ENCODE measurements at regions not wholly inside any gene's neighbourhood (a gene's known extent, or its start where the extent isn't known, plus 50 kb on each side); places are given as distances from the start of the nearest gene placed in this dataset.

DNA sequence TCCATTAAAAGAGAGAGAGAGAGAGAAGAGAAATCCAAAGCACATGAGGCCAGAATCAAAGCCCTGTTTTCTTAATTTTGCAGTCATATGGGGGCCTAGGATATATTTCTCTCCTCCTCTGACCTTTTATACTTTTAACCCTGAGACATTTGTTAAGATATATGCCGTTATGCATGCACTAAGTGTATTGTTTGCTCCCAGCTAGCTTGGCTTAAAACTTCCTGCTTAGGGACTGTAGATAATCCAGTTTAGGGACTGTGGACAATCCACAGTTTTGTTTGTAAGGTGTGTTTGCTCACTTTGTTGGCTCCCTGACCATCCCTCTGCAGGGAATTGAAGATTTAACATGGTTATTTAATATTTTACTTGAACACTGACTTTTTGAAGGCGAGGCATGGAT lies 166.3 kb upstream of the TSHZ2 start:
- no peaks in the 10 kb centered on the region for H3K4me1 ChIP-seq (ENCODE audit: control insufficient read depth, insufficient read depth, low read length, poor library complexity, severe bottlenecking)
- no peaks in the 10 kb centered on the region for H3K36me3 ChIP-seq (ENCODE audit: control insufficient read depth, insufficient read depth, low read length)
- H3K27ac ChIP-seq (ENCODE audit: insufficient read depth, low read length, poor library complexity, severe bottlenecking): no peak overlapping the region
- no peaks in the 10 kb centered on the region for H3K9me3 ChIP-seq (ENCODE audit: control insufficient read depth, low read length)
- DNase-seq: no peak
- no peak overlapping the region for H3K4me3 ChIP-seq (ENCODE audit: insufficient read depth, low read depth, low read length, poor library complexity, severe bottlenecking)
- no peaks in the 10 kb centered on the region for H3K27me3 ChIP-seq (replicated peaks; ENCODE audit: control insufficient read depth, insufficient read depth, low read length, poor library complexity, severe bottlenecking)

DNA sequence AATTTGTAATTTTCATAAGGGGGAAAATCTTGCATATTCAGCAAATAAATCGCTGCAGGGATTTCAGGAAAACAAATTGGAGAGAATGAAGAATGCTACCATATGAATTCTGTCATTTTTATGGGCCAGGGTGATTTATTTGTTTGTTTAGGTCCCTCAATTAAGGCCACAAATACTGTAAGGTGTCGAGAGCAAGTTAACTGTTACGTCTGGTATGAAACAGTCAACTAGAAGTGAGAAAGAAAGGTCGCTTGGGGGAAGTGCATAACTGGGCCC lies 166.9 kb upstream of the TSHZ2 start:
- Histone ChIP-seq H3K36me3 (ENCODE audit: control insufficient read depth, insufficient read depth, low read length) (no peaks in the 10 kb centered on the region), H3K27me3 (replicated peaks; ENCODE audit: control insufficient read depth, insufficient read depth, low read length, poor library complexity, severe bottlenecking) (no peaks in the 10 kb centered on the region), H3K4me1 (ENCODE audit: control insufficient read depth, insufficient read depth, low read length, poor library complexity, severe bottlenecking) (no peaks in the 10 kb centered on the region), H3K4me3 (ENCODE audit: insufficient read depth, low read depth, low read length, poor library complexity, severe bottlenecking) (no peak overlapping the region), H3K27ac (ENCODE audit: insufficient read depth, low read length, poor library complexity, severe bottlenecking) (no peak overlapping the region), H3K9me3 (ENCODE audit: control insufficient read depth, low read length) (no peaks in the 10 kb centered on the region)
- DNase-seq: no peak

GRCh38 chr20:52804497-52805295 lies 167.5 kb upstream of the TSHZ2 start:
- no peak for DNase-seq
- Histone ChIP-seq H3K4me1 (ENCODE audit: control insufficient read depth, insufficient read depth, low read length, poor library complexity, severe bottlenecking) (no peaks in the 10 kb centered on the region), H3K27ac (ENCODE audit: insufficient read depth, low read length, poor library complexity, severe bottlenecking) (no peak overlapping the region), H3K36me3 (ENCODE audit: control insufficient read depth, insufficient read depth, low read length) (no peaks in the 10 kb centered on the region), H3K9me3 (ENCODE audit: control insufficient read depth, low read length) (no peaks in the 10 kb centered on the region), H3K27me3 (replicated peaks; ENCODE audit: control insufficient read depth, insufficient read depth, low read length, poor library complexity, severe bottlenecking) (no peaks in the 10 kb centered on the region), H3K4me3 (ENCODE audit: insufficient read depth, low read depth, low read length, poor library complexity, severe bottlenecking) (no peak overlapping the region)

DNA sequence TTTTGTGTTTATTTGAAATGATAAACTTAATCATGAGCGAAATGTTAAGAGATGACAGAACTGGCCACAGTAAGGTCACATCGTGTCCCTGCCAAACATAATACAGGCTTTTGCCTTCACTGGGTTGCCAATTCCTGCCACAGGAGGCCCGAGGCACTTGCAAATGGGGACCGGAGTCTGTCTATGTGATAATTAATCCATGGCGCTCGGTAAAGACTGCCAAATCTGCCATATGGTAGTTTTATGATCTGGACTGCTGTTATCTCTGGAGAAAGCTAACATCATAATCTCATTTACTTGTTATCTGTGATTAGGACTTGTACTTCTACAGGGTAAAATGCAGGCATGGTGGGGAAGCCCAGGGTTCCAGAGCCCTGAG lies 170.5 kb upstream of the TSHZ2 start:
- H3K4me1 ChIP-seq (ENCODE audit: control insufficient read depth, insufficient read depth, low read length, poor library complexity, severe bottlenecking): no peaks in the 10 kb centered on the region
- H3K4me3 ChIP-seq (ENCODE audit: insufficient read depth, low read depth, low read length, poor library complexity, severe bottlenecking): no peak overlapping the region
- no peak overlapping the region for H3K27ac ChIP-seq (ENCODE audit: insufficient read depth, low read length, poor library complexity, severe bottlenecking)
- H3K36me3 ChIP-seq (ENCODE audit: control insufficient read depth, insufficient read depth, low read length): no peaks in the 10 kb centered on the region
- H3K27me3 ChIP-seq (replicated peaks; ENCODE audit: control insufficient read depth, insufficient read depth, low read length, poor library complexity, severe bottlenecking): no peaks in the 10 kb centered on the region
- no peaks in the 10 kb centered on the region for H3K9me3 ChIP-seq (ENCODE audit: control insufficient read depth, low read length)
- DNase-seq: no peak

DNA sequence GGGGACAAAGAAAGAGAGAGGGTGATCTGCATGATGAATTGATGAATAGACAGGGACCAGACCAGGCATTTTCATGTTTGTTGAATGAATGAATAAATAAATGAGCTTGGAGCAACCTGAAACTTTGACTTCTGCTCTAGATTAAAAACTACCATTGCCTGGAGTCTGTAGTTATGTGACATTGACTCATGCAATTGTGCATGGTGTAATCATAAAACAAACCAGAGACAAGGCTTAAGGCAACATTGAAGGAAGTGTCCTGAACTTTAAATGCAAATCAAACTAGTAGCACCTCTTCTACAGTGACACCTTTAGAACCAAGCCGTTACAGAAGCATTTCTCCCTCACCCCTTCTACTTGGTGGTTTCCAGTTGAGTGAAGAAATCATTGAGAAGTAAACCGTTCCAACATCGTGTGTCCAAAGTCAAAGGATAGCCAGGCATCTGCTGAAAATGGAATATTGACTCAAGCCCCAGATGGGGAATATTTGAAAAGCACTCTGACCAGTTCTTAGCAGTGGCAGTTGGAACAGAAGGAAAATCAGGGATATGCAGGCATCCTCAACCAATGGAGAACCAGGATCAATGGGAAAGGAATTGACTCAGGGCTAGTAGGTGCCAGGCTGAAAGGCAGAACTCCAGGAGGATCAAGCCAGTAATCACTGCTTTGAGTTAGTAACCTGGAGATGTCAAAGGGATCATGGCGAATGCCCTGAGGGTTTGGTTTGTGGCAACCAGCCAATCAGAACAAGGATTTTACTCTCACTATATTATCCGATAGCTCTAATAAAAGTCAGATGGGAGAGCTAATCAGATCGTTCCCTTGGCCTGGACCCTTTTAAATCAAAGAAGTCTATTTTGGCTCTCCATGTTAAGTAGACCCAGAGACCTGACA lies 171.2 kb upstream of the TSHZ2 start:
- DNase-seq: no peak
- Histone ChIP-seq H3K36me3 (ENCODE audit: control insufficient read depth, insufficient read depth, low read length) (no peaks in the 10 kb centered on the region), H3K27me3 (replicated peaks; ENCODE audit: control insufficient read depth, insufficient read depth, low read length, poor library complexity, severe bottlenecking) (no peaks in the 10 kb centered on the region), H3K9me3 (ENCODE audit: control insufficient read depth, low read length) (no peaks in the 10 kb centered on the region), H3K4me1 (ENCODE audit: control insufficient read depth, insufficient read depth, low read length, poor library complexity, severe bottlenecking) (no peaks in the 10 kb centered on the region), H3K4me3 (ENCODE audit: insufficient read depth, low read depth, low read length, poor library complexity, severe bottlenecking) (no peak overlapping the region), H3K27ac (ENCODE audit: insufficient read depth, low read length, poor library complexity, severe bottlenecking) (no peak overlapping the region)

DNA sequence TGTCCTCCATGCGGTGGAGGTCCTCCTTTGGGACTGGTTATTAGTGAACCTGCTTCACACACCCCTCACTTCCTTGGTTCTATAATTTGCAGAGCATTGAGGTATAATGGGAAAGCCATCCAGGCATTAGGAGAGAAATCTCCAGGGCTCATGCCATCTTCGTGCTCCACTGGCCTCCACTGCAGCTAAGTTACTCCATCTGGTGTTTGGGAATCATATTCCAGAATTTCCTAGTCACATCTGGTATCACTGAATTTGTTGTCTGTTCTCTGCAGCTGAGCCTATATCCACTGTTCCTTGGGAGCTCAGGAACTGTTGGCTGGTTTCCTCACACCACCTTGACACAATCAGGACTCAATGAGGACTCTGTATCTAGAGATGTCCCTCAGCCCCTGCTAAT lies 173.0 kb upstream of the TSHZ2 start:
- no peak overlapping the region for H3K4me3 ChIP-seq (ENCODE audit: insufficient read depth, low read depth, low read length, poor library complexity, severe bottlenecking)
- no peaks in the 10 kb centered on the region for H3K36me3 ChIP-seq (ENCODE audit: control insufficient read depth, insufficient read depth, low read length)
- H3K27ac ChIP-seq (ENCODE audit: insufficient read depth, low read length, poor library complexity, severe bottlenecking): no peak overlapping the region
- H3K9me3 ChIP-seq (ENCODE audit: control insufficient read depth, low read length): no peaks in the 10 kb centered on the region
- DNase-seq: no peak
- H3K27me3 ChIP-seq (replicated peaks; ENCODE audit: control insufficient read depth, insufficient read depth, low read length, poor library complexity, severe bottlenecking): no peaks in the 10 kb centered on the region
- no peaks in the 10 kb centered on the region for H3K4me1 ChIP-seq (ENCODE audit: control insufficient read depth, insufficient read depth, low read length, poor library complexity, severe bottlenecking)

GRCh38 chr20:52798124-52798523 lies 174.0 kb upstream of the TSHZ2 start:
- H3K27me3 ChIP-seq (replicated peaks; ENCODE audit: control insufficient read depth, insufficient read depth, low read length, poor library complexity, severe bottlenecking): no peaks in the 10 kb centered on the region
- H3K4me1 ChIP-seq (ENCODE audit: control insufficient read depth, insufficient read depth, low read length, poor library complexity, severe bottlenecking): no peaks in the 10 kb centered on the region
- H3K4me3 ChIP-seq (ENCODE audit: insufficient read depth, low read depth, low read length, poor library complexity, severe bottlenecking): no peak overlapping the region
- no peaks in the 10 kb centered on the region for H3K36me3 ChIP-seq (ENCODE audit: control insufficient read depth, insufficient read depth, low read length)
- no peak overlapping the region for H3K27ac ChIP-seq (ENCODE audit: insufficient read depth, low read length, poor library complexity, severe bottlenecking)
- H3K9me3 ChIP-seq (ENCODE audit: control insufficient read depth, low read length): no peaks in the 10 kb centered on the region
- DNase-seq: no peak

GRCh38 chr20:52794853-52795252 lies 177.3 kb upstream of the TSHZ2 start:
- H3K36me3 ChIP-seq (ENCODE audit: control insufficient read depth, insufficient read depth, low read length): no peaks in the 10 kb centered on the region
- no peak overlapping the region for H3K27ac ChIP-seq (ENCODE audit: insufficient read depth, low read length, poor library complexity, severe bottlenecking)
- no peaks in the 10 kb centered on the region for H3K27me3 ChIP-seq (replicated peaks; ENCODE audit: control insufficient read depth, insufficient read depth, low read length, poor library complexity, severe bottlenecking)
- DNase-seq: no peak
- no peak overlapping the region for H3K4me3 ChIP-seq (ENCODE audit: insufficient read depth, low read depth, low read length, poor library complexity, severe bottlenecking)
- H3K9me3 ChIP-seq (ENCODE audit: control insufficient read depth, low read length): no peaks in the 10 kb centered on the region
- H3K4me1 ChIP-seq (ENCODE audit: control insufficient read depth, insufficient read depth, low read length, poor library complexity, severe bottlenecking): no peaks in the 10 kb centered on the region

GRCh38 chr20:52793339-52793963 lies 178.7 kb upstream of the TSHZ2 start:
- Histone ChIP-seq H3K9me3 (ENCODE audit: control insufficient read depth, low read length) (no peaks in the 10 kb centered on the region), H3K27me3 (replicated peaks; ENCODE audit: control insufficient read depth, insufficient read depth, low read length, poor library complexity, severe bottlenecking) (no peaks in the 10 kb centered on the region), H3K4me1 (ENCODE audit: control insufficient read depth, insufficient read depth, low read length, poor library complexity, severe bottlenecking) (no peaks in the 10 kb centered on the region), H3K4me3 (ENCODE audit: insufficient read depth, low read depth, low read length, poor library complexity, severe bottlenecking) (no peak overlapping the region), H3K36me3 (ENCODE audit: control insufficient read depth, insufficient read depth, low read length) (no peaks in the 10 kb centered on the region), H3K27ac (ENCODE audit: insufficient read depth, low read length, poor library complexity, severe bottlenecking) (no peak overlapping the region)
- no peak for DNase-seq

DNA sequence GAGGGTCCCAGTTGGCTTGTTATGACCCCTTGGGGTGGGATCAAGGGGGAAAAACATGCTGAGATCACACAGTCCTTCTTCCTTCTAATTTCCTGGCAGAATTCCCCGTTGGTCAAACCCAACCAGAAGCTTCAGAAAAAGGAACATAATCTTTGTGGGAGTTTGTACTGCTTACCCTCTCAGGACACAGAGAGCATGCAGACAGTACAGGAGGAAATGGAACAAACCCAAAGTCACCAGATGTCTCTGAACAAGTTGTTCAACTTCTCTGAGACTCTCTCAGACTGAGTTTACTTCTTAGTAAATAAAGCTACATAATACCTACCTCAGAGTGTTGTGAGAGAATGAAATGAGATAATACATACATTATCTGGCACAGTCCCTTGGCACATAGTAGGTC lies 181.1 kb upstream of the TSHZ2 start:
- Histone ChIP-seq H3K36me3 (ENCODE audit: control insufficient read depth, insufficient read depth, low read length) (no peaks in the 10 kb centered on the region), H3K27ac (ENCODE audit: insufficient read depth, low read length, poor library complexity, severe bottlenecking) (no peak overlapping the region), H3K27me3 (replicated peaks; ENCODE audit: control insufficient read depth, insufficient read depth, low read length, poor library complexity, severe bottlenecking) (no peaks in the 10 kb centered on the region), H3K4me1 (ENCODE audit: control insufficient read depth, insufficient read depth, low read length, poor library complexity, severe bottlenecking) (no peaks in the 10 kb centered on the region), H3K9me3 (ENCODE audit: control insufficient read depth, low read length) (no peaks in the 10 kb centered on the region), H3K4me3 (ENCODE audit: insufficient read depth, low read depth, low read length, poor library complexity, severe bottlenecking) (no peak overlapping the region)
- no peak for DNase-seq
